ENCODE measurements at regions not wholly inside any gene's neighbourhood (a gene's known extent, or its start where the extent isn't known, plus 50 kb on each side); places are given as distances from the start of the nearest gene placed in this dataset.
"Not testable (repeated sequence)": the region's sequence is repeated elsewhere in the genome, so short reads cannot be mapped to it uniquely, and the experiment has no call there.

GRCh38 chr5:148733601-148734438 lies 79.5 kb upstream of the HTR4 start:
- DNase-seq (ENCODE audit: insufficient read length, low spot score) (no peak), FAIRE-seq (peak; percentile 52)
- no peak for TF ChIP-seq POLR2A (IDR thresholded peaks at IDR 0.05; ENCODE audit: low read depth, low read length)

- TF ChIP-seq POLR2A (IDR thresholded peaks at IDR 0.05; ENCODE audit: low read depth, low read length), result no peak
These were observed 80.2 kb upstream of the HTR4 start for GRCh38 chr5:148734518-148734917.

GRCh38 chr5:148735301-148735835 lies 81.0 kb upstream of the HTR4 start:
- no peak for TF ChIP-seq POLR2A (IDR thresholded peaks at IDR 0.05; ENCODE audit: low read depth, low read length)
- DNase-seq (ENCODE audit: insufficient read length, low spot score), result no peak
- no peak for FAIRE-seq

More at GRCh38 chr5:148734518-148734917, 80.2 kb upstream of the HTR4 start:
- FAIRE-seq (no peak), DNase-seq (ENCODE audit: insufficient read length, low spot score) (no peak)

GRCh38 chr5:148739023-148739422 lies 84.7 kb upstream of the HTR4 start:
- DNase-seq (ENCODE audit: insufficient read length, low spot score) (no peak), FAIRE-seq (no peak)
- TF ChIP-seq POLR2A (IDR thresholded peaks at IDR 0.05; ENCODE audit: low read depth, low read length), result no peak

GRCh38 chr5:148739524-148739923 lies 85.2 kb upstream of the HTR4 start:
- TF ChIP-seq POLR2A (IDR thresholded peaks at IDR 0.05; ENCODE audit: low read depth, low read length), result no peak
- DNase-seq (ENCODE audit: insufficient read length, low spot score) (no peak), FAIRE-seq (no peak)

GRCh38 chr5:148740079-148740858 lies 85.9 kb upstream of the HTR4 start:
- TF ChIP-seq POLR2A (IDR thresholded peaks at IDR 0.05; ENCODE audit: low read depth, low read length), result no peak
- DNase-seq (ENCODE audit: insufficient read length, low spot score), result no peak
- FAIRE-seq, result no peak

GRCh38 chr5:148740966-148741742 lies 85.3 kb upstream of the ADRB2 start:
- FAIRE-seq (peak; percentile 87), DNase-seq (ENCODE audit: insufficient read length, low spot score) (peak; percentile 13)
- TF ChIP-seq POLR2A (IDR thresholded peaks at IDR 0.05; ENCODE audit: low read depth, low read length), result no peak

GRCh38 chr5:148741766-148742165 lies 84.6 kb upstream of the ADRB2 start:
- DNase-seq (ENCODE audit: insufficient read length, low spot score); FAIRE-seq: not testable (repeated sequence)

GRCh38 chr5:148744380-148744779 lies 82.0 kb upstream of the ADRB2 start:
- DNase-seq (ENCODE audit: insufficient read length, low spot score); FAIRE-seq: not testable (repeated sequence)

GRCh38 chr5:148746826-148747535 lies 79.4 kb upstream of the ADRB2 start:
- FAIRE-seq, result no peak
- DNase-seq (ENCODE audit: insufficient read length, low spot score), result no peak

GRCh38 chr5:148747536-148747906 lies 78.9 kb upstream of the ADRB2 start:
- FAIRE-seq (no peak), DNase-seq (ENCODE audit: insufficient read length, low spot score) (no peak)
- no peak for TF ChIP-seq POLR2A (IDR thresholded peaks at IDR 0.05; ENCODE audit: low read depth, low read length)

More at GRCh38 chr5:148746826-148747535, 79.4 kb upstream of the ADRB2 start:
- TF ChIP-seq POLR2A (IDR thresholded peaks at IDR 0.05; ENCODE audit: low read depth, low read length), result no peak

GRCh38 chr5:148748702-148749392 lies 77.6 kb upstream of the ADRB2 start:
- FAIRE-seq, result no peak
- no peak for DNase-seq (ENCODE audit: insufficient read length, low spot score)
- TF ChIP-seq POLR2A (IDR thresholded peaks at IDR 0.05; ENCODE audit: low read depth, low read length), result no peak

GRCh38 chr5:148750614-148751013 lies 75.8 kb upstream of the ADRB2 start:
- peak; percentile 52 for FAIRE-seq
- TF ChIP-seq POLR2A (IDR thresholded peaks at IDR 0.05; ENCODE audit: low read depth, low read length), result no peak
- DNase-seq (ENCODE audit: insufficient read length, low spot score), result no peak
